GM19023 (cell line): ENCODE measurements at regions not wholly inside any gene's neighbourhood (a gene's known extent, or its start where the extent isn't known, plus 50 kb on each side); places are given as distances from the start of the nearest gene placed in this dataset.
"Not testable (repeated sequence)": the region's sequence is repeated elsewhere in the genome, so short reads cannot be mapped to it uniquely, and the experiment has no call there.

Source experiments
- ATAC-seq: cut with Tn5 transposase; IDR thresholded peaks from one replicate; pipeline ENCODE4 v1.9.1; 2021; ENCODE audit warnings: mild to moderate bottlenecking, moderate library complexity; ENCODE audit not compliant: unreplicated experiment

DNA sequence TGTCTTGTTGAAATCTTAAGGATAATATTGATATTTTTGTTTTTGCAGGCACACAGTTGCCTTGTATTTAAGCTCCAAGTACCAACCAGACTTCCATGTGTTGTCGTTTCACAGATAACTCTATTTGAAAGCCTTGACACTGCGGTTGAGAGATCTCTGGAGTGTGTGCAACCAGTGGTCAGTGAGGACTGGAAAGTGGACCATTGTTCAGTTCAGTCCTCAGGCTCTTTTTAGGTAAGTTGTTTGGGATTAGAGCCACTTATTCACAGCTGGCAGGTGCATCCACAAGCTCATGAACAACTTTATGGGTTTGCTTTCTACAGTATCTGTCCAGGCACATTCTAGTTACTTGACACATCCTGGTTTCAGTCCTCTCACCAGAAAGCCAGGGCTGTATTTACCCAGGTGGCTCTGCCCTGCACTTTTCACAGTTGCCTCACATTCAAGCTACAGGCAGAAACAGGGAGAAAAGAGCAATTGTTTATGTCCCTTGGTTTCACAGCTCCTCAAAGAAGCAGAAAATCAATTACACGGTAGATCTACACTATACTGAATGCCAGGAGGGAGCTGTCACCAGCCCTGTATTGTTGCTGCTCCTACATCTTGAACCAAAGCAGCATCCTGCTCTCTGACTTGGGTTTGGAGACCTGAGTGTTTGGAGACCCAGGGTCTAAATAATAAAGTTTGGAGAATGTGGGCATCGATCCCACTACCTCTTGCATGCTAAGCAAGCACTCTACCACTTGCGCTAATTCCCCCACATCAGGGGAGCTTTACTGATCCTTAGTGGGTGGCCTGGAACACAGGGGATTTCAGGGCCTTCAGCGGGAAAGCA is 543.3 kb downstream of the PRIM2 start:
- ATAC-seq = not testable (repeated sequence)

DNA sequence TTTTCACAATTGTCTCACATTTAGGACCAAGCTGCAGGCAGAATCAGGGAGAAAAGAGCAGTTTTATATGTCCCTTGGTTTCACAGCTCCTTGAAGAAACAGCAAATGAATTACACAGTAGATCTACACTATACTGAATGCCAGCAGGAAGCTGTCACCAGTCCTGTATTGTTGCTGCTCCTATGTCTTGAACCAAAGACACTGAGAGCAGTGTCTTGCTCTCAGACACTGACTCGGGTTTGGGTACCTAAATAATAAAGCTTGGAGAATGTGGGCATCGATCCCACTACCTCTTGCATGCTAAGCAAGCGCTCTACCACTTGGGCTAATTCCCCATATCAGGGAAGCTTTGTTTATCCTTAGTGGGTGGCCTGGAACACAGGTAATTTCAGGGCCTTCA is 552.7 kb downstream of the PRIM2 start:
- ATAC-seq = not testable (repeated sequence)

DNA sequence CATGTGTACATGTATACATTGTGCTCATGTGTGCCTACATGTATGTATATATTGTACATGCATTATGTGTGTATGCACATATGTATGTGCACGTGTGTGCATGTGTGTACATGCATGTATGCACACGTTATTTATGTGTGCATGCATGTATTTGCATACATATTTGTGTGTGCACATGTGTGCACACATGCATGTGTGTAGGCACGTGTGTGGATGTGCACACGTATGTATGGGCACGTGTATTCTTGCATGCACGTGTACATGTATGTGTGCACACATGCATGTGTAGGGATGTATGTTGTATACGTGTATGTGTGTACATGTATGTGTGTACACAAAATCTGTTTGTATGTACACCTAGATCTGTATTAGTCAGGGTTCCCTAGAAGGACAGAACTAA is 556.0 kb downstream of the PRIM2 start:
- ATAC-seq = not testable (repeated sequence)

DNA sequence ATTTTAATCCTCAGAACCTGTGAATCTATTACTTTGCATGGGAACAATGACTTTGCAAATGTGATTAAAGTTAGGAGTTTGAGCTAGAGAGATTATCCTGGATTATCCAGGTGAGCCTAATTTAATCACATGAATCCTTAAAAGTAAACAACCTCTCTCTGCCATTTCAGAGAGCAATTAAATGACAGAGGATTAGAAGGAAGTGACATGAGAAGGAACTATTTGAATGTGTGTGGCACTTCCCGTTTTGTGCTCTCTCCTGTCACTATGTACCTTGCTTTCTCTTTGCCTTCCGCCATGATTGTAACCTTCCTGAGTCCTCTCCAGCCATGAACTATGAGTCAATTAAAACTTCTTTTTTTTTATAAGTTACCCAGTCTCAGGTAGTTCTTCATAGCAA is 559.2 kb downstream of the PRIM2 start:
- not testable (repeated sequence) for ATAC-seq

DNA sequence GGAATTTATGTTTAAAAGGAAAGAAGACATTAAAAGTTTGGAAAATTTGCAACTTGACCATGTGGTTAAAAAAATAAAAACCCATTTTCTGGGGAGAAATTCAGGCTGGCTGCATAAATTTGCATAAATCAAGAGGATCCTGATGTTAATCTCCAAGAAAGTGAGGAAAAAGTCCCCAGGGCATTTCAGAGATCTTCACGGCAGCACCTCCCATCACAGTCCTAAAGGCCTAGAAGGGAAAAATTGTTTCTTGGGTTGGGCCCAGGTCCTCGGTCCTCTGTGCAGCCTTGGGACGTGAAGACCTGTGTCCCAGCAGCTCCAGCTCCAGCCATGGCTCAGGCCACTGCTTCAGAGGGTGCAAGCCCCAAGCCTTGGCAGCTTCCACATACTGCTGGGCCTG is 560.3 kb downstream of the PRIM2 start:
- ATAC-seq = not testable (repeated sequence)

DNA sequence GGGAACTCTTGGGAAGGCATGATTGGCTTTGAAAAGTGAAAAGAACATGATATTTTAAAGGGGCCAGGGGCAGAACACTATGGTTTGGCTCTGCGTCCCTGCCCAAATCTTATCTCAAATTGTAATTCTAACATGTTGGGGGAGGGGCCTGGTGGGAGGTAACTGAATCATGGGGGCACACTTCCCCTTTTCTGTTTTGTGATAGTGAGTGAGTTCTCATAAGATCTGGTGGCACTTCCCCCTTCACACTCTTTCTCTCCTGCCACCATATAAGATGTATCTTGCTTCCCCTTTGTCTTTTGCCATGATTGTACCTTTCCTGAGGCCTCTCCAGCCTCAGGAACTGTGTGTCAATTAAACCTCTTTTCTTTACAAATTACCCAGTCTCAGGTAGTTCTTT is 561.4 kb downstream of the PRIM2 start:
- ATAC-seq = not testable (repeated sequence)

DNA sequence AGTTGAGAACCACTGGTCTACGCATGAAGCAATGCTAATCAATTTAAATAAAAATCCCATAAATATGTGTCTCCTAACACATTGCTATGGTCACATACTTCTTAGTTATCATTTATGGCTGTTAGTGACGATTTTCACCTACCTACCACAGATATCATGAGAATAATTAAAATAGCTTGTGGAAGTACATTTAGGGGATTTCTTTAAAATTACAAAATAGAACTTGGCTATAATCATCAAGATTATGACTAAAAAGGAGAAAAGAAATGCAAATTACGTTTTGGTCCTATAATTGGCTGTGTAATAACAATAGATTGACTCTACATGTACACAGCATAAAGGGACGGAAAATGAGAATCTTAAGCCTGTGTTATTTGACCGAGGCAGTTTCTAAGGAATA is 581.4 kb downstream of the PRIM2 start:
- peak; percentile 76 for ATAC-seq

DNA sequence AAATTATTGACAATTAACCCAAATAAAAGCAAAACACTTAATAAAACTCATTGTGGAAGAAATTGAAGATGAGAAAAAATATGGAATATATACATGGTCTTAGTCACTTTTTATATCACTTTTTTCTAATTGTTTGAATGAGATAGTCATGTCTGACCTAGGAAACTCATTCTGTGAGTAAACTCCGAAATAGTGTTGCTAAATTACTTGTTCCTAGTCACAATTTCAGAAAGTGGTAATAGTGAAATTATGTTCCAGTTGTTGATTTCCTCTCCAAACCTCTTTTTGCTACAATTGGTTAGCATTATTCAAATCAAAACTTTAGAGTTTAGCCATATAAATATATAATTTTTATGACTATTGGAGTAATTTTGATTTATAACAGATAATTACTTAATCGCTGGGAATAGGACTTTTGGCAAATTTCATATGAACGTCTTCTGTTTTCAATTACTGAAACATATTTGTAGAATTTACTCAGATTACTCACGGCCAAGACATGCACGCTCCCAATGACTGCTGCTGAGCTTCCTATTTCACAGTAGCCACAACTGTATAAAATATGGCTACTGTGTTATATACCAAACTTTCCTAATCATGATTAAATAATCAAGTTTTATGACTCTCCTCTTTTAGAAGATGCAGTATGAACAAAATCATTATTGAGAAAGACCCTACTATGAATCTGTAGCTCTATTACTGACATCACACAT is 583.4 kb downstream of the PRIM2 start:
- ATAC-seq = not testable (repeated sequence)

DNA sequence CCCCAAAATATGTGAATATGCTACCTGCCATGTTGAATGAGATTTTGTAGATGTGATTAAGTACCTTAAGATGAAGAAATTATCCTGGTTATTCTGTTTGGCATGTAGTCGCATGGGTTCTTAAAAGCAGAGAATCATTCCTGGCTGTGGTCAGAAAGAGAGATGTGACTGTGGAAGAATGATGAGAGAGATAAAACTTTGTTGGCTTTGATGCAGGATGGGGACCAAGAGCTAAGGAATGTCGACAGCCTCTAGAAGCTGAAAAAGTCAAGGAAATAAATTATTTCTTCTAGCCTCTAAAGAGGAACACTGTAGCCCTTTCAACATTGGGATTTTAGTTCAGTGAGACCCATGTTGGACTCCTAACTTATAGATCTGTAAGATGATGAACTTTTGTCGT is 584.0 kb downstream of the PRIM2 start:
- not testable (repeated sequence) for ATAC-seq

DNA sequence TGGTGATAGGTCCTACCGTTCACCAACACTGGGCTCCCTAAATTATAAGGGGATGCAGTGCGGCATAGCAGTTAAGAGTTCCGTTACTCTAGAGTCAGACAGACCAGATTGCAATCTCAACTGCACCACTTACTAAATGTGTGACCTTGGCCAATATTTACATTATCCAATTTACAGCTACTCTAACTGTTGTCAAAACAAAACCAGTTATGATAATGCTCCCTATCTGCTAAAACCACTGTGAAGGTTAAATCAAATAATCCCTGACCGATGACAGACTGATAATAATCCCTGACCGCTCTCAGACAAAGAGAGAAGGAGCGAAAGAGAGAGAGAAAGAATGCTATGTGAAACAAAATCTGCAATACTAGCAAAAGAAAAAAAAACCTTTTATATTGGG is 586.9 kb downstream of the PRIM2 start:
- ATAC-seq = not testable (repeated sequence)

DNA sequence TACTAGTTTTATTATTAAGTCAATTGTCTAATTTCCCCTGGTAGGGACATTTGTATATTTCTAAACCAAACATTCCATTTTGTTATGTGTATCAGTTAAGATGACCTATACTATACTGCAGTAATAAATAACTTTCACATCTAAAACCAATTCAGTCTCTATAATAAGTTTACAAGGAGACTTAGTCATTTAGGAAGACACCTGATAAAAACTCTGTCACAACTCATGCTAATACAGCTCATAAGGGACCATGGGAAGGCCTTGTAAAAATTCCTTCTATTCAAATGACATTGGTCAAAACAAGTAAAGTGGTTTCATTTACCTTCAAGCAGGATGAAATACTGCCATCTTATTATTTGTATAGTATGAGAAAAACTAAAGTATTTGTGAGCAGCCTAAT is 597.9 kb downstream of the PRIM2 start:
- ATAC-seq = not testable (repeated sequence)

DNA sequence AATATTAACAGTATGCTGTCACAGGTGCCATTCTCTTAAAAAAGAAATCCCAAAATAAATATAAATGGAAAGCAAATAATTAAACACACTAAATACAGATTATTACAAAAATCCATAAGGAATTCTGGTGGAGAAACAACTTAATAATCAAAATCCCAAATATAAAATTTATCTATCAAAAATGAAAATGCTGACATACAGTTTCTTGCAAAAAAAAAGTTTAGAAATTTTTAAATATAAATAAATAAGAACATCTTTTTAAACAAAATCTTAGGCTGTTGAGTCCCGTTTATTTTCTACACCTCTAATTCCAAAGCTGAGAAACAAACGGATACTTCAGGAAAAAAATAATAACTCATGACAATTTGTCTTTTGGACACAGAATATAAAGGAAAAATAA is 625.5 kb downstream of the PRIM2 start:
- ATAC-seq = not testable (repeated sequence)

DNA sequence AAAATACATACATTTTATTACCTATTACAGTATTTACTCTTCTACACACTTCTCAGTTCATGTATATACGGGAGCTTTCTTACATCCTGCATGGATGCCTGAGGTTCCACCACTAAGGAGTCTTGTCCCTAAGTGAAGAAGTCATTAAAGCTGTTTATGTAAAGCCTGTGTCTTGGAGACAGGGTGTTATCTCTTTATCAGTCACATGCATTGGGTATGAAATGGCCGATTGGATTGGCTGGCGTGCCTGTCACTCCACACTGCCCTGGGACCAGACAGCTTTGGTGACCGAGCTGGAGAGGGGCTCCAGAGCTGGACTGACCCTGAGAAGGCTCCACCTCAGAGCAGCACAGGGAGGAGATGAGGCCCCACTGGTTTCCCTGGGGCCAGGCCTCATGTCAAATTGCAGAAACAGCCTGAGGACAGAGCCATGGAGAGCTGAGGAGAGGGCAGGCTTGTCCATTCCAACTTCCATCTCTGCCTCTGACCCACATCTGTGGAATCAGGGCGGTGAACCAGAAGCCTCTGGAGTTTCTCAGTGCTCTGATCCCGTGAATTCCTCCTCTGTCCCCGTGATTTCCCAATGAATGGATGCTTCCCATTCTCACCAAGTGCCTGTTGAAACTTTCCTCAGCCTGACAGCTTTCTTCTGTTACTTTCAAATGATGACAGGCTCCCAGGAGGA is 628.8 kb downstream of the PRIM2 start:
- ATAC-seq = not testable (repeated sequence)

DNA sequence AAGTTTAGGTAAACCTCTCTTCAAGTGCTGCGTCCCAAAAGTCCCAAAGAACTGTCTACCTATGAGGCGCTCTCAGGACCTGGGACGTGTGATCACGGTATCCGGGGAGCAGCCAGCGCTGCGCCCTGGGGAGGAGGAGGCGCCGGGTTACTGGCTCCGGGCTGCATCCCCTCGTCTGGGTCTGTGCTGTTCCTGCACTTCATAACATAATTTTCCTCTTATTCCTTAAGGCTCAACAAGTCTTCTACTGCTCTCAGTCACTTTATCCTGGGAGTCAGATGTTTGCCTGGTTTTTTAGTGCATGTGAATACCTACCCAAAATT is 629.3 kb downstream of the PRIM2 start:
- not testable (repeated sequence) for ATAC-seq

DNA sequence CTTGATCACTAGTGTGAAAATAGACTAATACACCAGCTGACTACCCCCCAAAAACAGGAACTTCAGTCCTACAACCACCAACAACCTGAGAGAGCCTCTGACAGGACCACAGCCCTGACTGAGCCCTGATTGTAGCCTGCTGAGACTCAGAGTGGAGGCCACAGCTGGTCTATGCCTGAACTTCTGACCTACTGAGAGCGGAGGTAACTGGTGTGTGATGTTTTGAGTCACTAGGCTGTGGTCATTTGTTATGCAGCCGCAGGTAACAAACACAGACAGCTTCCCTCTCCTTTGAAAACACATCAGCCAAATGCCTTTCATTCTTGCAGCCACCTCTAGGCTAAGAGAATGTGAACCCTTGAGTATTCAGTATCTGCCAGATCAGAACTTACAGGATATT is 631.1 kb downstream of the PRIM2 start:
- not testable (repeated sequence) for ATAC-seq

DNA sequence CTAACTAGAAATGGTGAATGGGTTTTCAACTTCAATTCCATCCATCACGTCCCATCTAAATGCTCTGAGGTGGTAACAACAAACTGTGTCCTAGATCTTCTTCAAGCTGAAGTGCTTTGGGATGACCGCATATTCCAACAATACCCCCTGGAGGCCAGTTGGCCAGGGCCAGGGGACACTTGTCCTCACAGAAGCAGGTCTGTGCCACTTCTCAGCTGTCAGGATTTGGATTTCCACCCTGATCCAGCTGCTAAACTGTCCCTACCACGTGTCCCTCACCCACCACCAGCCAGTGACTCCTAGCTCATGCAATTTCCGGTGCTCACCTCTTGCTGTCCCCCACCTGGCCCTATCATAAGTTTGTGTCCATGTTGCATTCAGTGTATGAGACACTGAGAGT is 633.0 kb downstream of the PRIM2 start:
- not testable (repeated sequence) for ATAC-seq

DNA sequence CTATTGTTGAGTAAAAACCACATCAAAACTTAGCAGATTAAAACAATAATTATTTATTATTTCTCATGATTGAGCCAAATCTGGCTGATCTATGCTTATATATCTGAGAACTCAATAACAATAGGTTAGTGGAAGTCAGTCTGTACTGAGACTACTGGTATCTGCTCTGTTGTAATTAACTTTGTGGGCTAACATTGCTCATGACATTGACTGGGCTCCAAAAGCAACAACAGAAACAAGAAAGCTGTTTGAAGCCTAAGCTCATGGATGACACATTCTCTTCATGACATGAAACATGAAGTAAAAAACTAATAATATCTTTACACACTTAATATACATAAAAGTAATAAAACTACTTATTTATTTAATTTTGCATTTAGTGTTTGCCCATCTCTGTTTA is 649.3 kb downstream of the PRIM2 start:
- ATAC-seq = not testable (repeated sequence)

DNA sequence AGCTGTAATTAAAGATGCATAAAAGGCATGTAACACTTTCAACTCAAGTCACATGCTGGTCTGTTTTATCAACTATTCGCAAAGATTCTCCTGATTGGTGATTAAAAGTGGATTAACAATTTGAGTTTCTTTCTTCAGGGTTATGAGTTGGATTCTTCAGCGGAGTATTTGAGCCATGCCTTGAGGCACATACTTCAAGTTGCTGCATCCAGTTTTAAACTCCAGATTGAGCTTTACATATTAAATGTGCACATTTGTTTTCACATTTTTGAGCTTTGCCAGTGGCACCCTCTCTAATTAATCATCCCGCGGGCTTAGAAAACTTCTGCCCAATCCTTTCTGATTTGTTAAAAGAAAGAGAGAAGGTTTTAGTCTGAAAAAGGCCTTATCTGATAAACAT is 654.5 kb downstream of the PRIM2 start:
- ATAC-seq = not testable (repeated sequence)

DNA sequence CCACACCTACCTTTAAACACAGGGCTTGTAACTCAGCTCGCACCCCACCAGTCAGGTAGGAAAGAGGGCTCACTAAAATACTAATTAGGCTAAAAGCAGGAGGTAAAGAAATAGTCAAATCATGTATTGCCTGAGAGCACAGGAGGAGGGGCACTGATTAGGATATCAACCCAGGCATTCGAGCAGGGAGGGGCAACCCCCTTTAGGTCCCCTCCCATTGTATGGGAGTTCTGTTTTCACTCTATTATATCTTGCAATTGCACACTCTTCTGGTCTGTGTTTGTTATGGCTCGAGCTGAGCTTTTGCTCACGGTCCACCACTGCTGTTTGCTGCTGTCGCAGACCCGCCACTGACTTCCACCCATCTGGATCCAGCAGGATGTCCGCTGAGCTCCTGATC is 657.2 kb downstream of the PRIM2 start:
- no peak for ATAC-seq

DNA sequence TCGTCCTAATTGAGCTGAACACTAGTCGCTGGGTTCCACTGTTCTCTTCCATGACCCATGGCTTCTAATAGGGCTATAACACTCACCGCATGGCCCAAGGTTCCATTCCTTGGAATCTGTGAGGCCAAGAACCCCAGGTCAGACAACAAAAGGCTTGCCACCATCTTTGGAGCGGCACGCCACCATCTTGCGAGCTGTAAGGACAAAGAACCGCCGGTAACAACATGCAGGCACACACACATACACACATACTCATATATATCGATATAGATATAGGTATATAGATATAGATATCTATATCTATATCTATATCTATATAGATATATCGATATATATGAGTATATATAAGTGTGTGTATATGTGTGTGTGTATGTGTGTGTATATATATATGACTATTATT is 657.7 kb downstream of the PRIM2 start:
- not testable (repeated sequence) for ATAC-seq

DNA sequence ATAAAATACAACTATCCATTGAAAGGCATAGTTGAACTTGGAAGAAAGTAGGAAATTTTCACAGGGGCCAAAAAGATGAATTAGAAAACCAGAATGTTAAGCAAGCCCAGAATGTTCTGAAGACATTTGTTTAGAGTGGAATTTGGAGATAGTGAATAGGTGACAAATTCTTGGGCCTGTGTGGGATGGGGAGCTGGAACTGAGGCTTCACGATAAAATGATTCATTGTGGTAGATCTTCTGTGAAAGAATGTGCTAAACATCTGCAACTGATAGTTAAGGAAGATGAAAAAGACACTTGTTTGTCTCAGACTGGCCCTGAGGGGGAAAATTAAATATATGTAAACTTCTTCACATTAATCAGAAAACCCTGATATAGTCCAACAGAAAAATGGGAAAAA is 658.9 kb downstream of the PRIM2 start:
- ATAC-seq = not testable (repeated sequence)

DNA sequence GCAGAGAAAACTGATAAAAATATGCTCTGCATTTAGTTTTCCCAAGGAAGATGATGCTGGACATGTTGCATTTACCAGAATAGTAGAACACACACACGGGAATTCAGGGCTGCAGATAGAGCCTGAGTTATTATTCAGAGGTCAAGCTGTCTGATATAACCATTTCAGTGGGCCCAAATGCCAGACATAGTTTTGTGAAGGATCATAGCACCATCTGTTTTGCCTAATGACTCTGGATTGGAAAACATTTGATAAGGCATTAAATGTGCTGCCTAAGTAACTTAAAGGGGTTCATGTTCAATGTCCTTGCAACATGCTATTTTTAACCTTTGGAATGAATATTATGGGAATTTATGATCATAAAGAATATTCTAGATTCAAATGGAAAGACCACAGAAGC is 666.2 kb downstream of the PRIM2 start:
- not testable (repeated sequence) for ATAC-seq
